HepG2 (cell line): ENCODE measurements at regions not wholly inside any gene's neighbourhood (a gene's known extent, or its start where the extent isn't known, plus 50 kb on each side); places are given as distances from the start of the nearest gene placed in this dataset.
A peak's percentile ranks its signal among the peaks of the same experiment; 100 is the strongest.

Experiments used
- ATAC-seq: fragments of 200-7000 bp; cut with Tn5 transposase; 3 replicates; pipeline ENCODE4 v1.9.1; 2020; ENCODE audit warnings: mild to moderate bottlenecking, moderate library complexity
- BruUV-seq: library from RNA; stranded (reverse); fragments of 400-500 nt; replicated peaks from 2 replicates; lab custom pipeline; 2021; lab: Mats Ljungman, UMichigan
- CTCF ChIA-PET: fragments of 300-600 bp; formaldehyde crosslinking; extraction: SDS; loops from one replicate; lab custom pipeline; 2021; ENCODE audit warnings: low total read pairs, inconsistent platforms, low intra/inter-chr PET ratio; lab: Yijun Ruan, JAX
- POLR2A ChIA-PET: fragments of 350-600 bp; sonication (Branson Sonifier 250); formaldehyde crosslinking; loops from one replicate; lab custom pipeline; 2020; ENCODE audit warnings: antibody characterized with exemption, inconsistent platforms; lab: Yijun Ruan, JAX
- DNase-seq: peaks from one replicate; pipeline ENCODE4 v3.0.0-alpha.2; 2015; ENCODE audit warnings: low spot score
- FAIRE-seq: peaks from 3 replicates; lab custom pipeline; 2011; peaks lifted over from hg19 to GRCh38; lab: Jason Lieb, UNC
- H2AFZ ChIP-seq: one replicate; pipeline ENCODE4 v1.6.1; 2011; ENCODE audit warnings: low read length, inconsistent platforms
- H3K27ac ChIP-seq: fragments of 300-600 bp; 3 replicates; pipeline ENCODE4 v1.8.0; 2011; ENCODE audit warnings: mixed run types, mild to moderate bottlenecking, mixed read lengths, low read length, inconsistent platforms; ENCODE audit not compliant: insufficient read depth; ENCODE audit errors: extremely low read length
- H3K27me3 ChIP-seq, 2 experiments: fragments of 200-600 bp in 1 of 2; 2 replicates in 1 of 2; 3 replicates in 1 of 2; pipeline versions ENCODE4 v1.6.0 to v1.8.0; 2011; ENCODE audit warnings: low read length in 2 of 2, mild to moderate bottlenecking in 2 of 2, moderate library complexity in 2 of 2, inconsistent platforms in 1 of 2; ENCODE audit not compliant: insufficient read depth in 2 of 2, control insufficient read depth in 1 of 2
- H3K36me3 ChIP-seq, 2 experiments: fragments of 200-600 bp in 1 of 2; replicated peaks in 1 of 2; 2 replicates in 1 of 2; 3 replicates in 1 of 2; pipeline versions ENCODE4 v1.5.1 to v1.8.0; 2011; ENCODE audit warnings: low read length in 2 of 2, inconsistent platforms in 1 of 2; ENCODE audit not compliant: insufficient read depth in 2 of 2, control insufficient read depth in 1 of 2
- H3K4me1 ChIP-seq: 2 replicates; pipeline ENCODE4 v1.5.1; 2012; ENCODE audit warnings: low read length, inconsistent platforms; ENCODE audit not compliant: insufficient read depth
- H3K4me2 ChIP-seq: 2 replicates; pipeline ENCODE4 v1.6.0; 2011; ENCODE audit warnings: low read depth, low read length, inconsistent platforms
- H3K4me3 ChIP-seq, 3 experiments: fragments of 200-600 bp in 1 of 3; sonication (generic), shearing (Covaris generic) in 1 of 3; replicated peaks in 1 of 3; 2 replicates each; pipeline ENCODE4 v1.5.1; 2011 to 2016; ENCODE audit warnings: low read length in 3 of 3, inconsistent platforms in 2 of 3, low read depth in 2 of 3, mild to moderate bottlenecking in 2 of 3, control low read depth in 1 of 3, mixed read lengths in 1 of 3; ENCODE audit not compliant: insufficient read depth in 1 of 3
- H3K79me2 ChIP-seq: one replicate; pipeline ENCODE4 v1.6.1; 2011; ENCODE audit warnings: low read length, inconsistent platforms; ENCODE audit not compliant: insufficient read depth
- H3K9ac ChIP-seq: 2 replicates; pipeline ENCODE4 v1.6.0; 2011; ENCODE audit warnings: mild to moderate bottlenecking, low read depth, low read length, inconsistent platforms; ENCODE audit not compliant: insufficient read depth
- H3K9me3 ChIP-seq: 2 replicates; pipeline ENCODE4 v1.5.1; 2012; ENCODE audit warnings: mild to moderate bottlenecking, low read length
- H4K20me1 ChIP-seq: 2 replicates; pipeline ENCODE4 v1.6.0; 2011; ENCODE audit warnings: inconsistent platforms, mild to moderate bottlenecking, low read length, moderate library complexity; ENCODE audit not compliant: insufficient read depth
- IRX3 ChIP-seq: sonication (generic); formaldehyde crosslinking; IDR thresholded peaks from 2 replicates; pipeline ENCODE4 v1.8.1; 2023; ENCODE audit warnings: mild to moderate bottlenecking, low read depth, missing genetic modification reagents, borderline replicate concordance
- MNT ChIP-seq: fragments of 450-650 bp; IDR thresholded peaks from 2 replicates; pipeline ENCODE4 v1.6.1; 2016
- MZF1 ChIP-seq: sonication (generic); formaldehyde crosslinking; IDR thresholded peaks from 2 replicates; pipeline ENCODE4 v1.8.1; 2023; ENCODE audit warnings: mild to moderate bottlenecking, missing genetic modification reagents, borderline replicate concordance
- NFAT5 ChIP-seq: sonication (generic); formaldehyde crosslinking; IDR thresholded peaks from 2 replicates; pipeline ENCODE4 v1.4.0; 2020; ENCODE audit warnings: missing genetic modification reagents
- RFX5 ChIP-seq: IDR thresholded peaks from 2 replicates; pipeline ENCODE4 v1.6.1; 2011; ENCODE audit warnings: low read depth, low read length, improper control_type of control experiment
- SOX6 ChIP-seq, 2 experiments: fragments of 450-650 bp in 1 of 2; sonication (generic) in 1 of 2; formaldehyde crosslinking in 1 of 2; IDR thresholded peaks; 2 replicates each; pipeline versions ENCODE4 v1.4.0 to v1.6.1; 2017 to 2020; ENCODE audit warnings: antibody characterized with exemption in 1 of 2, mild to moderate bottlenecking in 1 of 2, missing genetic modification reagents in 1 of 2
- TRIM24 ChIP-seq: sonication (generic); formaldehyde crosslinking; IDR thresholded peaks from 2 replicates; pipeline ENCODE4 v1.8.0; 2022; ENCODE audit warnings: mild to moderate bottlenecking, missing genetic modification reagents
- ZNF446 ChIP-seq: sonication (generic); formaldehyde crosslinking; IDR thresholded peaks from 2 replicates; pipeline ENCODE4 v1.5.0; 2020; ENCODE audit warnings: mild to moderate bottlenecking, missing genetic modification reagents
- ZNF883 ChIP-seq: sonication (generic); formaldehyde crosslinking; IDR thresholded peaks from 2 replicates; pipeline ENCODE4 v1.5.1; 2020; ENCODE audit warnings: mild to moderate bottlenecking, missing genetic modification reagents; ENCODE audit errors: not compliant biosample characterization
- WGBS: methylation state at CpG from one replicate; pipeline ENCODE4 v1.1.6; 2017; ENCODE audit warnings: low lambda C conversion rate; 5-methylcytosine and 5-hydroxymethylcytosine counted together
- in situ Hi-C: cut with HindIII; loops from 2 replicates; pipeline ENCODE4 v1.10.0; 2017; ENCODE audit warnings: low pct_unique_long_range_greater_than_20kb; ENCODE audit not compliant: extremely low pct_ligation_motif_present
- intact Hi-C: fragments of 100-400 bp; cut with micrococcal nuclease; formaldehyde crosslinking; loops from one replicate; pipeline ENCODE4 v1.10.0; 2022; ENCODE audit not compliant: unreplicated experiment

GRCh38 chr14:80387563-80387981 lies 176.3 kb upstream of the DIO2 start:
- CTCF ChIA-PET, result no interaction called here
- H3K9ac ChIP-seq, result no peak overlapping the region
- H2AFZ ChIP-seq, result no peak overlapping the region

More at GRCh38 chr14:80387563-80387981, 176.3 kb upstream of the DIO2 start:
- Histone ChIP-seq H4K20me1 (no peaks in the 10 kb centered on the region), H3K27me3 (no peaks in the 10 kb centered on the region), H3K4me3 (no peak overlapping the region), H3K36me3 (no peaks in the 10 kb centered on the region), H3K4me1 (no peaks in the 10 kb centered on the region), H3K4me2 (peak overlapping the region; percentile 29; the same call in 1 of the 2 replicates), H3K79me2 (no peaks in the 10 kb centered on the region), H3K27ac (no peak overlapping the region), H3K9me3 (no peaks in the 10 kb centered on the region)
- WGBS, result 8% methylated on average over 7 of the region's 7 CpGs
- no peak for TF ChIP-seq ZNF446 (CRISPR knock-in tag)
- no peak for TF ChIP-seq NFAT5
- peak; percentile 46; the same call in 1 of the 2 replicates for TF ChIP-seq RFX5
- TF ChIP-seq ZNF883 (CRISPR knock-in tag), result no peak
- no peak for TF ChIP-seq TRIM24 (CRISPR knock-in tag)
- TF ChIP-seq MZF1 (CRISPR knock-in tag), result no peak
- no peak for TF ChIP-seq IRX3 (CRISPR knock-in tag)
- no peak for TF ChIP-seq SOX6 (IDR thresholded peaks at IDR 0.05)
- no peak for TF ChIP-seq SOX6 (CRISPR knock-in tag; IDR thresholded peaks at IDR 0.05)
- peak; percentile 57 for TF ChIP-seq MNT
- POLR2A ChIA-PET, result no interaction called here
- FAIRE-seq, result no peak
- ATAC-seq, result peak; percentile 77
- intact Hi-C loops (no loop called here), in situ Hi-C loops (no loop called here)
- BruUV-seq, result no TSS peak
- peak; percentile 17 for DNase-seq
